ENCODE measurements at regions not wholly inside any gene's neighbourhood (a gene's known extent, or its start where the extent isn't known, plus 50 kb on each side); places are given as distances from the start of the nearest gene placed in this dataset.

- no peak for DNase-seq
These were observed 1039.9 kb upstream of the POU3F3 start for GRCh38 chr2:103814016-103814415.

DNA sequence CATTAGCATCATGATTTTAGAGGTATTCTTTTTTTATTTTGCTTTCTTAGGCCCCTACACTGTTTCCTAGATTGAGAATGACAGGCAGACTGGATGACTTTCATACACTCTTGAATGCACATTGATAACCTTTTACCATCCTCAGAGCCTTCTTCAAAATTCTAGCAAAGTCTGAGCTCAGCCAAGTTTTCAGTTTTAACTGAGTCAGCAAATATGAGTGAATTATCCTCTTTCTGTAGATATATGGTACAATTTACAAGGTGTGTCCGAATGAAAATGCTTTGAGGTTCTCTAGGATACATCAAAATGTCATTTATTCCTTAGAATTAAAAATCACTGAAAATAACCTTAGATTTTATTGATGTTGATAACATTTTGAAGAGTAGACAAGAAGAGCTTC is 1038.2 kb upstream of the POU3F3 start:
- DNase-seq = no peak

- DNase-seq = no peak
These were observed 1036.2 kb upstream of the POU3F3 start for GRCh38 chr2:103817746-103818145.

- DNase-seq = no peak
These were observed 1035.7 kb upstream of the POU3F3 start for GRCh38 chr2:103818176-103818575.

DNA sequence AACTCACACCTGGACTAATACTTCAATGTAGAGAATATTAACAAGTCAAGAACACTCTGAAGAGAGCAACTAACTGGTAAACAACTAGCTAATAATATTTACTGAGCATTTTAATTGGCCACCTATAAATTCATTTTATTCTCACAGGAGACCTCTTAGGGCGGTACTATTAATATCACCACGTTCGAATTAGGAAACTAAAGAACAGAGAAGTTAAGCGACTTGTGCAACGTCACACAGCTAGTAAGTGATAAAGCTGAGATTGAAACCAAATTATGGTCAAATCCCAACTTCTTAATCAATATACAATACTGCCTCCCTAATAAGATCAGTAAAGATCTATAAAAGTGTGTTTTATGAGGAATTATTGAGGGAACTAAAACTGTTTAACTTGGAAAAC is 1034.3 kb upstream of the POU3F3 start:
- no peak for DNase-seq

- DNase-seq = no peak
These were observed 1030.1 kb upstream of the POU3F3 start for GRCh38 chr2:103823847-103824246.

DNA sequence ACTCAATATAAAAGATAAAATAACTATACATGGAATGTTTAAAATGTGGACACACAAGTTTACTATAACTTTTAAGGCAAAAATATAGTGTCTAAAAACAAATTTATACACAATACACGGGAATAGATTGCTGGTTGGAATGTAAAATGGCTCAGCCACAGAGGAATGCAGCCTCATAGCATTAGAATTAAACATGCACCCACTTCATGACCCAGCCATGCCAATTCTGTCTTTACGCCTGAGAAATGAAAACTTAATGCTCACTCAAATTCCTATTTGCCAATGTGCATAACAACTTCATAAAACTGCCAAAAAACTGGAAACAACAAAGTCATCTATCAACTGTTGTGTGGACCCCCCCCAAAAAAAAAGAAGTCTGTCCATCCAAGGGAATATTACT is 1006.6 kb upstream of the POU3F3 start:
- no peak for DNase-seq

- DNase-seq = no peak
These were observed 994.7 kb upstream of the POU3F3 start for GRCh38 chr2:103859238-103859637.

- DNase-seq = no peak
These were observed 993.9 kb upstream of the POU3F3 start for GRCh38 chr2:103860016-103860415.

DNA sequence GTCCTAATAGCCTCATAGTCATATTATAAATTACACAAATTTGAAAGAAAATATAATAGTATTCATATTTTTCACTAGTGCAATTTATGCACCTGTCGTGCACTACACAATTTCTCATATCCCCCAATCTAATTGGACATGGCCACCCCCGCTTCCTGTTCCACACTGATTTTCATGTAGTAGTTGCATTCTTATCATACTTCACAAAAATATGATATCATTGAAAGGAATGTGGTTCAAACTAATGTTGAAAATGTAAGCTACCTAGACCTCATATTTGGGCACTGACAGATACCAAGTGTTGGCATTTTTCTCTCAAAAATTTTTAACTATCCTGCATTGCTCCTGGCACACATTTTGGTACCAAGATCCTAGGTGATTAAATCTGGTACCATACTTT is 985.5 kb upstream of the POU3F3 start:
- no peak for DNase-seq

GRCh38 chr2:103873716-103874351 is 980.1 kb upstream of the POU3F3 start:
- no peak for DNase-seq

DNA sequence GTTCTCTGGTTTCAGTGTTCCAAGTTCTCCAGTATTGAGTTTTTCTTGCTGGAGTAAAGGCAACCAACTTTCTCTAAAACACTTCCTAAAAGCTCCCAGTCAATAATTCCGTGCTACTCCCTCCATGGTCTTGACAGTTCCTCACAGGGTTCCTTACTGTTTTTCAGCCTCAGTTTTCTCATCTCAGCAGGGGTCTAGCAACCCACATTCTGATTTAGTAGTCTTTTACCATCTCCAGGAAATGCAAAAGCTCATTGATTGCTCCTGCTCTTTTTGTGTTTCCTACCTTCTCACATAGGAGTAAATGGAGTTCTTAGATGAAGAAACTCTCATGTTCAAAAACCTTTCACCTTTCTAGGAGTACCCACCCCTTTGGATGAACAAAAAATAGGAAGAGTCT is 978.8 kb upstream of the POU3F3 start:
- DNase-seq = no peak

- DNase-seq = no peak
These were observed 978.4 kb upstream of the POU3F3 start for GRCh38 chr2:103875531-103875930.

DNA sequence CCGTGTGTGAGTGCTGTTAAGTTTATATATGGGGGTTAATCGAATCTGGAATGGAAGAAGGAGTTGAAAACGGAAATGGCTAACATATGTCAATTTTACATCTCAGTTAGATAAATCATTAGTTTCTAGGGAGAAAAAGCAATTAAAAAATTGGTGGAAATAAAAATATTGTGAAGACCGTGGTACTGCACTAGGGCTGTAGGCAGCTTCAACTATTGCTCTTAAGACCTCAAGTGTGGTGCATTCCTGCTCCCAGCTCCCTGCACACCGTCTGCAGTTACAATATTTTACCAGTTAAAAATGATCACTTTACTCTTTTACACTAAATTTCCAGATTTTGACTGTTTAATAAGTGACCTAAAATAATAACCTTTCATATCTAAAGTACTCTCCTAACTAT is 977.3 kb upstream of the POU3F3 start:
- DNase-seq = no peak

DNA sequence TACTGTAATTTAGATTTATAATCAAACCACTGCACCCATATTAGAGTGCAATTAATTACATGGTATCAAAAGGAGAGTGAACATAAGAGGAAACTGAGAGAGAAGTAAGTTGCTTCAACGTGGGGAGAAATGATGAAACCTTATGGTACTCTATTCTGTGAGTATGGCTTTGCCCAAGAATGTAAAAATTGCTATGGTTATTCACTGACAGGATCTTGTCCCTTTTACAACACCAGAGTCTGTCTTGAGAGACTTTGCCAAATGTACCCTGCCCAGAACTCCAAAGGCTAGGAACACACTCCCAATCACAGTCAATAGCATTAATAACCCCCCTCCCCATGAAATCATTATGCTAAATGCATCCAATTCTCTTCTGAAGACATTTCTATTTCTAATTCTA is 974.8 kb upstream of the POU3F3 start:
- no peak for DNase-seq

DNA sequence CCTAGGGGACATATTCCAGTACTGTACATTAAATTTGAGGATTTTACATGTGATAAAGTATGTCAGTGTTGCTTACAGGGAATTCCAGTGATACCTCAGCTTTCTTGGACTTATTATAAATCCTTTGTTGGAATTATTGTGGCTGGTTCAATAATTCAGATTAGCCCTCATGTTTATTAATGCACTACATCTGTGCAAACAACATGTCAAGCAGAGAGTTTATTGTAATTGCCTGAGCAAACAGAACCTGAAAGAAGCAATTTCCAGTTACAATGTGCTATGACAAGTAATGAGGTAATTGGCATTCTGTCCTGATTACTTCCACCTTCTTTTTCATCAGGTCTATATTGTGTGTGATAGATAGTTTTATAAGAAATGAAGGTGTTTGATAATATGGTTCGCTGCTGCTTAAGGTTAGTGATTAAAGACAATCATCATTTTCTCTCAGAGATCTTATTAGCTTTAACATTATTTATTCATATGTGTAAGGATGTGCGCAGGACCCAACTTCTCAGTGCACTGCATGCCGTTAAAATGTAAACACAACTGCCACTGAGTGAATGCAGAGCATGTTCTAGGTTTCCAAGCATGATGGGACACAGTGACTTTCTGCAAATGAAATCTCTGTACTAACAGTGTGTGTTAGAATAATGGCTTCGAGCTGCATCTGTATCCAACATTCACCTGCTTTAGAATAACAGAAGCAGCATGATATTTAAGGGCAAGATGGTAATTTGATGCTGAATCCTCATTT is 973.7 kb upstream of the POU3F3 start:
- no peak for DNase-seq

- DNase-seq = no peak
These were observed 966.3 kb upstream of the POU3F3 start for GRCh38 chr2:103887625-103888024.

DNA sequence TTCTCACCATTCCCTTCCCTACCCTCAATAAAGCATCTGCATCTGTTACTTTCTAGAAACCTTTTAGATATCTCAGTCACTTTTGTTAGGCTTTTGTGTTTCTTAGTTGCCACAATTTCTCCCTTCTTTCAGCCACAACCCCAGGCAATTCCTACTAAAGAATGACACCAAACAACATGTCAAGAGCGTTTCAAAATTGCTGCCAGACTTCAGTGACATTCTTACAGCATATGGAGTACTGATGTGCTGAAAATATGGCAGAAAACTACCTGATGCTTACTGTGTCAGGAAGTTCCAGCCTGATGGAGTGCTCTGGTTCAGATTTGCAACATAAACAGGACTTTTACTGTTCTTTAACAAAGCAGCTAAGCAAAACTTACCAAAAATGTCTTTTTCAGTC is 957.7 kb upstream of the POU3F3 start:
- DNase-seq = no peak

DNA sequence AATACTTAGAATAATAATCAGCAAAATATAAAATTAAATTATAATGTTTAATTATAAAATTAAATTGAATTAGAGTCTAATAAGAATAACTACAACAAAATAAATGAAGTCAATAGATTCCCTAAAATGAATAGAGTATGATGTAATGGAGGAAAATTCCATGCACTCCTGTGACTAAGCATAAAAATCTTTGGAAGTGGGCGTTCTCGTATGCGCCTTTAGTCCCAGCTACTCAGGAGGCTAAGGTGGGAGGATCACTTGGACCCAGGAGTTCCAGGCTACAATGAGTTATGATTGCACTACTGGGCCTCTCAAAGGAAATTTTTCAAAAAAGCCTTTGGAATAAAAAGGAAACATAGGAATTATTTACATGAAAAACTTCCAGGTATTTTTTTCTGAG is 955.4 kb upstream of the POU3F3 start:
- no peak for DNase-seq

DNA sequence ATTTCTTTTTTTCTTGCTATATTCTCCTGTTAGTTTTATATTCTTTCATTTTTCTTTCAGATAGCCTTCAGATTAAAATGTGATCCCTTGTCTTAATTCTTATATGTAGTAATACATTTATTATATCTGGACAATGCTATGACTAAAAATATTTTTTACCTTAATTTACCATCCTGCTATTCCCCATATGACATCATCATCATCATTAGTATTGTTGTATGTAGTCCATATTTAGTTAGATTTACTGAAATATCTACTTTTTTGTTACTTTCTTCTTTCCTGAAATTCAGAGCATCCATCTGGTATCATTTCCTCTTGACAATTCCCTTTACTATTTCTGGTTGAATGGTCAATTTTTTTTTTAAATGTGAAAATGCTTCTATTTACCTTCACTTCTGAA is 951.6 kb upstream of the POU3F3 start:
- DNase-seq = no peak

DNA sequence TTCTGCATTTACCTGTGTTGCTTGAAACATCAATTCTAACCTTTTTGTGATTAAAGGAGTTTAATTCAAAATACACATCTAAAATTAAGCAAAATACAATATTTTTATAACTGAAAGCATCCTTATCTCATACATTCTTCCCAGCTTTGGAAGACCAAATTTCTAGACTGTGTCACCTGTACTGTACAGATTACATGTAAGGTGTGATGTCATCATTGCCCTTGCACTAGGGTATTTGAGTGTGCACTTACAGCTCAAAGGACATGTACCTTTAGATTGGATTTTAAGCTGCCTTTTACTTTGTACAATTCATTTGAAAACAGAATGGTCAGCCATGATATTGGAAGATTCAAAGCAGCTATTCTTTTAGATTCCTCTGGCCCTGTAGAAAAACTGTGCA is 932.8 kb upstream of the POU3F3 start:
- DNase-seq = no peak

GRCh38 chr2:103942199-103942598 is 911.7 kb upstream of the POU3F3 start:
- DNase-seq = no peak

DNA sequence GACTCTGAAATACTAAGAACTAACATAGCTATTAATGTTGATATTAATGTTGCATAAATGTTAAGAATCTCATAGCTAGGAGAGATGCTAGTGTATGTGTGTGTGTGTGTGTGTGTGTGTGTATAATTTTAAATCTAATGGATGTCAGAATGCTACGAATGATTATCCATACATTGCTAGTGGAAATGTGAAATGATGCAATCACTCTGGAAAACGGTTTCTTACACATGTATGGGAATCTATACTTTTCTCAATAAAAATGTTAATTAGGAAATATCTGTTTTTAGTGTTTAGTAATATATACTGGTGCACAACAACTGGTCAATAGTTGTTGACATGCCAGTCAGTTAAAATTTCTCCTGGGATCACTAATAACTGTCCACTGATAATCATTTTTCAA is 908.8 kb upstream of the POU3F3 start:
- no peak for DNase-seq

Measured in inflammatory macrophage (primary cell).